Uterus (tissue), 2 donors: ENCODE measurements at regions not wholly inside any gene's neighbourhood (a gene's known extent, or its start where the extent isn't known, plus 50 kb on each side); places are given as distances from the start of the nearest gene placed in this dataset.

Source experiments
- POLR2A ChIP-seq, 2 donors: fragments of 450-650 bp; IDR thresholded peaks; one replicate each; pipeline ENCODE4 v1.6.1; 2016; ENCODE audit warnings: antibody characterized with exemption in 2 of 2, mild to moderate bottlenecking in 1 of 2, moderate library complexity in 1 of 2
- TF ChIP-seq, protein P1 (sequence below), 4 experiments: fragments of 200-600 bp in 2 of 4; fragments of 450-650 bp in 2 of 4; sonication (generic) in 2 of 4; IDR thresholded peaks; one replicate each; pipeline ENCODE4 v1.5.1; 2016 to 2019; ENCODE audit warnings: antibody characterized with exemption in 4 of 4, mild to moderate bottlenecking in 2 of 4, moderate library complexity in 1 of 4

DNA sequence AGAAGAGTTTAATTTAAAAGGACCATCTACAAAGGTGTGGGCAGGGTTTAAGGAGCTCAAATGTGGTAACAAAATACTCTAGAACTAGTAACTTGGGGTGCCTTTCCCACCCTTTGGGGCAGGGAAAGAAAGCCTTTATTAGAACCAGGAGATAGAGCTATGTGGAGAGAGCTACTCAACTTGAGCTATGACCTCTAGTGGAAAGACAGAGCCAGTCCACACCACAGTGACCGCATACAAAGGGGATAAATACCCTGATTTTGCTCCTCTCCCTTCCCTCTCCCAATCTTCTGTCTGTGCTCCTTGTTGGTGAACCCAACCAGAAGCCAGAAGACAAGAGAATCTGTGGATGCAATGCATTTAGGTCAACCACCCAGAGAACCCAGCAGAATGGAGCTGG lies 54.4 kb upstream of the JAK1 start:
- TF ChIP-seq, protein P1, sequence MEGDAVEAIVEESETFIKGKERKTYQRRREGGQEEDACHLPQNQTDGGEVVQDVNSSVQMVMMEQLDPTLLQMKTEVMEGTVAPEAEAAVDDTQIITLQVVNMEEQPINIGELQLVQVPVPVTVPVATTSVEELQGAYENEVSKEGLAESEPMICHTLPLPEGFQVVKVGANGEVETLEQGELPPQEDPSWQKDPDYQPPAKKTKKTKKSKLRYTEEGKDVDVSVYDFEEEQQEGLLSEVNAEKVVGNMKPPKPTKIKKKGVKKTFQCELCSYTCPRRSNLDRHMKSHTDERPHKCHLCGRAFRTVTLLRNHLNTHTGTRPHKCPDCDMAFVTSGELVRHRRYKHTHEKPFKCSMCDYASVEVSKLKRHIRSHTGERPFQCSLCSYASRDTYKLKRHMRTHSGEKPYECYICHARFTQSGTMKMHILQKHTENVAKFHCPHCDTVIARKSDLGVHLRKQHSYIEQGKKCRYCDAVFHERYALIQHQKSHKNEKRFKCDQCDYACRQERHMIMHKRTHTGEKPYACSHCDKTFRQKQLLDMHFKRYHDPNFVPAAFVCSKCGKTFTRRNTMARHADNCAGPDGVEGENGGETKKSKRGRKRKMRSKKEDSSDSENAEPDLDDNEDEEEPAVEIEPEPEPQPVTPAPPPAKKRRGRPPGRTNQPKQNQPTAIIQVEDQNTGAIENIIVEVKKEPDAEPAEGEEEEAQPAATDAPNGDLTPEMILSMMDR (IDR thresholded peaks at IDR 0.05): no peak
- TF ChIP-seq POLR2A (IDR thresholded peaks at IDR 0.05): no peak
